H1 (cell line): ENCODE measurements at regions not wholly inside any gene's neighbourhood (a gene's known extent, or its start where the extent isn't known, plus 50 kb on each side); places are given as distances from the start of the nearest gene placed in this dataset.

ENCODE experiments used
- JUND ChIP-seq: IDR thresholded peaks from 2 replicates; pipeline ENCODE4 v1.6.1; 2011; ENCODE audit warnings: mild to moderate bottlenecking, improper control_type of control experiment, low read length
- POU5F1 ChIP-seq: IDR thresholded peaks from 2 replicates; pipeline ENCODE4 v1.6.1; 2011; ENCODE audit warnings: low read depth, mild to moderate bottlenecking, low read length, moderate library complexity

DNA sequence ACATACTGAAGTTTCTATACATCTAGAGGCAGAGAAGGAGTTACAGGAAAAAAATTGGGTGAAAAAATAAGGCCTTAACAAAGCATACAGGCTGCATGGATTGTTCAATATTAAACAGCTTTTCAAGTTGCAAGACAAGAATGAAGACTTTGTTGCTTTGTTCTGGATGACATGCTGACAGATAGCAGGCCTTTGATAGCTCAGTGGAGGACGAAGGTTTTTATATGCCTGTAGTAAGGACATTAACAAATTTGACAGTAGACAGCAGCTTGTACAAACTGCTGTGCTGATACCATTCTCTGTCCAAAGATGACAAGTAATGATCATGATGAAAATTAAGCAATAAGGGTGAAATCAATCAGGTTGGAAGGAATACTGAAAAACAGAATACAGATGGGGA is 309.9 kb downstream of the NKX6-1 start:
- TF ChIP-seq POU5F1 (no peak), JUND (no peak)
